ENCODE measurements at regions not wholly inside any gene's neighbourhood (a gene's known extent, or its start where the extent isn't known, plus 50 kb on each side); places are given as distances from the start of the nearest gene placed in this dataset.

DNA sequence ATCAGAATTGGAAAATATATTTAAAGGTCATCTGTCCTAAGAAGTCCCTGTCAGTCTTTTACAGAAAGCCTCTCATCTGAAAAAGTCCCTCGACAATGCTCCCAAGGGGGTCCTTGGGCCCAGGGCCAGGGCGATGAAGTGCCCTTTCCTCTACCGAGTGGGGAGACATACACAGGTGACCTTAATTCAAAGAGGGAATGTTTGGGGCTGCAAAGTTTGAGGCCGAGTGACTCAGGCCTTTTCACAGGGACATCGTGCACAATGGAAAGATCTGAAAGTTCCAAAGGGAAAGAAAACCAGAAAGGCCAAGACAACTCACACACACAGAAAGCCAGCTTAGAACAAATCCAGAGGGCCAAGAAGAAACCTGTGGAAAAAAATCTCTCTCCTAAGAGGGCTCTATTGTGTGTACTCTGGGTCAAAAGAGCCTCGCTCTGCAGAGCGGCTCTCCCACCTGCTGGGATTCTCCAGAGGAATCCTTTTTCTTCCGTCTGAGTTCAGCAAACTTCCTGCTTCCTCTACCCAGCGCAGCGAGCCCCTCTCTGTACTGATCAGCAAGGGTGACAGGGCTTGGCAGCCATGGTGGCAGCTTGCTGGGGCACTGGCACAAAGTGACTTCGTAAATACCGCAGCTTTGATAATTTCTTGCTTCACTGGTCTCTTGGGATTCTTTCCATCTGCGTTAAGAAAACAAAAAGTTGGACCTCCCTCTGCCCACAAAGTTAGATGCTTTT lies 259.1 kb downstream of the OPA1 start (continued):
- TF ChIP-seq ZNF10 (tag by site-specific recombination; IDR thresholded peaks at IDR 0.05) (no peak), PRDM1 (tag by site-specific recombination; IDR thresholded peaks at IDR 0.05) (no peak), TRIM28 (IDR thresholded peaks at IDR 0.05; ENCODE audit: borderline replicate concordance, low read length) (no peak), ZNF837 (tag by site-specific recombination; IDR thresholded peaks at IDR 0.05) (no peak), ZBTB44 (tag by site-specific recombination; IDR thresholded peaks at IDR 0.05) (no peak), ZNF184 (tag by site-specific recombination; IDR thresholded peaks at IDR 0.05) (no peak), ZNF23 (tag by site-specific recombination; IDR thresholded peaks at IDR 0.05; ENCODE audit: borderline replicate concordance) (no peak), HOXD13 (CRISPR knock-in tag; IDR thresholded peaks at IDR 0.05; ENCODE audit: borderline replicate concordance) (no peak)
- TF ChIP-seq, protein P1, sequence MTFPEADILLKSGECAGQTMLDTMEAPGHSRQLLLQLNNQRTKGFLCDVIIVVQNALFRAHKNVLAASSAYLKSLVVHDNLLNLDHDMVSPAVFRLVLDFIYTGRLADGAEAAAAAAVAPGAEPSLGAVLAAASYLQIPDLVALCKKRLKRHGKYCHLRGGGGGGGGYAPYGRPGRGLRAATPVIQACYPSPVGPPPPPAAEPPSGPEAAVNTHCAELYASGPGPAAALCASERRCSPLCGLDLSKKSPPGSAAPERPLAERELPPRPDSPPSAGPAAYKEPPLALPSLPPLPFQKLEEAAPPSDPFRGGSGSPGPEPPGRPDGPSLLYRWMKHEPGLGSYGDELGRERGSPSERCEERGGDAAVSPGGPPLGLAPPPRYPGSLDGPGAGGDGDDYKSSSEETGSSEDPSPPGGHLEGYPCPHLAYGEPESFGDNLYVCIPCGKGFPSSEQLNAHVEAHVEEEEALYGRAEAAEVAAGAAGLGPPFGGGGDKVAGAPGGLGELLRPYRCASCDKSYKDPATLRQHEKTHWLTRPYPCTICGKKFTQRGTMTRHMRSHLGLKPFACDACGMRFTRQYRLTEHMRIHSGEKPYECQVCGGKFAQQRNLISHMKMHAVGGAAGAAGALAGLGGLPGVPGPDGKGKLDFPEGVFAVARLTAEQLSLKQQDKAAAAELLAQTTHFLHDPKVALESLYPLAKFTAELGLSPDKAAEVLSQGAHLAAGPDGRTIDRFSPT (tag by site-specific recombination; IDR thresholded peaks at IDR 0.05) = peak; percentile 51; the same call in 1 of the 2 replicates
- TF ChIP-seq, protein P2, sequence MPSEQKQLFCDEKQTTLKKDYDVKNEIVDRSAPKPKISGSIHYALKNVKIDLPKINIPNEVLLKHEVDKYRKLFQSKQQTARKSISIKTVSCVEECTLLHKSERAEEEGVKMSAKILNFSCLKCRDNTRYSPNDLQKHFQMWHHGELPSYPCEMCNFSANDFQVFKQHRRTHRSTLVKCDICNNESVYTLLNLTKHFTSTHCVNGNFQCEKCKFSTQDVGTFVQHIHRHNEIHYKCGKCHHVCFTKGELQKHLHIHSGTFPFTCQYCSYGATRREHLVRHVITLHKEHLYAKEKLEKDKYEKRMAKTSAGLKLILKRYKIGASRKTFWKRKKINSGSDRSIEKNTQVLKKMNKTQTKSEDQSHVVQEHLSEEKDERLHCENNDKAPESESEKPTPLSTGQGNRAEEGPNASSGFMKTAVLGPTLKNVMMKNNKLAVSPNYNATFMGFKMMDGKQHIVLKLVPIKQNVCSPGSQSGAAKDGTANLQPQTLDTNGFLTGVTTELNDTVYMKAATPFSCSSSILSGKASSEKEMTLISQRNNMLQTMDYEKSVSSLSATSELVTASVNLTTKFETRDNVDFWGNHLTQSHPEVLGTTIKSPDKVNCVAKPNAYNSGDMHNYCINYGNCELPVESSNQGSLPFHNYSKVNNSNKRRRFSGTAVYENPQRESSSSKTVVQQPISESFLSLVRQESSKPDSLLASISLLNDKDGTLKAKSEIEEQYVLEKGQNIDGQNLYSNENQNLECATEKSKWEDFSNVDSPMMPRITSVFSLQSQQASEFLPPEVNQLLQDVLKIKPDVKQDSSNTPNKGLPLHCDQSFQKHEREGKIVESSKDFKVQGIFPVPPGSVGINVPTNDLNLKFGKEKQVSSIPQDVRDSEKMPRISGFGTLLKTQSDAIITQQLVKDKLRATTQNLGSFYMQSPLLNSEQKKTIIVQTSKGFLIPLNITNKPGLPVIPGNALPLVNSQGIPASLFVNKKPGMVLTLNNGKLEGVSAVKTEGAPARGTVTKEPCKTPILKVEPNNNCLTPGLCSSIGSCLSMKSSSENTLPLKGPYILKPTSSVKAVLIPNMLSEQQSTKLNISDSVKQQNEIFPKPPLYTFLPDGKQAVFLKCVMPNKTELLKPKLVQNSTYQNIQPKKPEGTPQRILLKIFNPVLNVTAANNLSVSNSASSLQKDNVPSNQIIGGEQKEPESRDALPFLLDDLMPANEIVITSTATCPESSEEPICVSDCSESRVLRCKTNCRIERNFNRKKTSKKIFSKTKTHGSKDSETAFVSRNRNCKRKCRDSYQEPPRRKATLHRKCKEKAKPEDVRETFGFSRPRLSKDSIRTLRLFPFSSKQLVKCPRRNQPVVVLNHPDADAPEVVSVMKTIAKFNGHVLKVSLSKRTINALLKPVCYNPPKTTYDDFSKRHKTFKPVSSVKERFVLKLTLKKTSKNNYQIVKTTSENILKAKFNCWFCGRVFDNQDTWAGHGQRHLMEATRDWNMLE (tag by site-specific recombination; conservative IDR thresholded peaks at IDR 0.05; ENCODE audit: low read depth) = no peak

GRCh38 chr3:193852901-193853300 lies 259.9 kb downstream of the OPA1 start:
- ChIA-PET POLR2A (no interaction called here), CTCF (no interaction called here)
- H3K4me3 ChIP-seq (ENCODE audit: low read depth, low read length) = no peak overlapping the region
- H3K4me1 ChIP-seq (ENCODE audit: control insufficient read depth, insufficient read depth, low read length) = peaks cover 6% of the 10 kb centered on the region; the same call in 1 of the 2 replicates
- no peaks in the 10 kb centered on the region for H3K9me3 ChIP-seq (ENCODE audit: control insufficient read depth, insufficient read depth, low read depth, low read length)
- H3K36me3 ChIP-seq (ENCODE audit: control insufficient read depth in 2 of 2, insufficient read depth in 1 of 2, low read length in 2 of 2) = no peaks in the 10 kb centered on the region
- TF ChIP-seq PRDM10 (tag by site-specific recombination; IDR thresholded peaks at IDR 0.05) = no peak
- TF ChIP-seq ZBTB48 (tag by site-specific recombination; IDR thresholded peaks at IDR 0.05) = no peak
- no peak for TF ChIP-seq ZEB2 (tag by site-specific recombination; IDR thresholded peaks at IDR 0.05)
- TF ChIP-seq ZNF654 (tag by site-specific recombination; IDR thresholded peaks at IDR 0.05; ENCODE audit: low read depth) = no peak
- no peak overlapping the region for H3K27ac ChIP-seq (ENCODE audit: extremely low read depth, low read depth, low read length)

Measured in HEK293 (cell line).